ENCODE measurements at regions not wholly inside any gene's neighbourhood (a gene's known extent, or its start where the extent isn't known, plus 50 kb on each side); places are given as distances from the start of the nearest gene placed in this dataset.

DNA sequence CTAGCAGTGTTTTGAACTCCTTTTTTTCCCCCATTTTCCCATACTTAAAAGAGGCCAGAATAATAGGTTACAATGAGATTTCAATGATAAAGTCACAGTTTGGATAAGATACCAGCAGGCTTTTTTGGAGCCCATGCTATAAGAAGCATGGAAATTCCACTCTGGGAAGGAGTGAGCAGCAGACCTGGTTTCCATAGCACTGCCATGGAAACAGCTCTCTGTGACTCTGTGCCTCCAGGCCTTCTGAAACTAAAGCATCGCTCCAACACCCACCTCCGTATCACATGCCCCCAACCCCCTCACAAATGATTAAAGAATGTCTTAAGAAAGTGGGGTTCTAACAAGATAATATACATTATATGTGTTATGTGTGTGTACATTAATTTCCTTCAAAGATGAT, 165.0 kb downstream of the GRIN2B start:
- TF ChIP-seq, protein P1, sequence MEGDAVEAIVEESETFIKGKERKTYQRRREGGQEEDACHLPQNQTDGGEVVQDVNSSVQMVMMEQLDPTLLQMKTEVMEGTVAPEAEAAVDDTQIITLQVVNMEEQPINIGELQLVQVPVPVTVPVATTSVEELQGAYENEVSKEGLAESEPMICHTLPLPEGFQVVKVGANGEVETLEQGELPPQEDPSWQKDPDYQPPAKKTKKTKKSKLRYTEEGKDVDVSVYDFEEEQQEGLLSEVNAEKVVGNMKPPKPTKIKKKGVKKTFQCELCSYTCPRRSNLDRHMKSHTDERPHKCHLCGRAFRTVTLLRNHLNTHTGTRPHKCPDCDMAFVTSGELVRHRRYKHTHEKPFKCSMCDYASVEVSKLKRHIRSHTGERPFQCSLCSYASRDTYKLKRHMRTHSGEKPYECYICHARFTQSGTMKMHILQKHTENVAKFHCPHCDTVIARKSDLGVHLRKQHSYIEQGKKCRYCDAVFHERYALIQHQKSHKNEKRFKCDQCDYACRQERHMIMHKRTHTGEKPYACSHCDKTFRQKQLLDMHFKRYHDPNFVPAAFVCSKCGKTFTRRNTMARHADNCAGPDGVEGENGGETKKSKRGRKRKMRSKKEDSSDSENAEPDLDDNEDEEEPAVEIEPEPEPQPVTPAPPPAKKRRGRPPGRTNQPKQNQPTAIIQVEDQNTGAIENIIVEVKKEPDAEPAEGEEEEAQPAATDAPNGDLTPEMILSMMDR (conservative IDR thresholded peaks at IDR 0.05; ENCODE audit: low read depth, low read length): no peak
- TF ChIP-seq EZH2 (IDR thresholded peaks at IDR 0.05; ENCODE audit: low read length, unreplicated experiment) (no peak), EZH2phosphoT487 (IDR thresholded peaks at IDR 0.05; ENCODE audit: borderline replicate concordance, low read length) (no peak)
